ENCODE measurements at regions not wholly inside any gene's neighbourhood (a gene's known extent, or its start where the extent isn't known, plus 50 kb on each side); places are given as distances from the start of the nearest gene placed in this dataset.
"Not testable (repeated sequence)": the region's sequence is repeated elsewhere in the genome, so short reads cannot be mapped to it uniquely, and the experiment has no call there.

- DNase-seq (ENCODE audit: low read depth in 2 of 2), result no peak
Measured at GRCh38 chr5:127213231-127213630, 77.4 kb upstream of the MEGF10 start.

GRCh38 chr5:127216143-127216542 lies 74.5 kb upstream of the MEGF10 start:
- no peak for DNase-seq (ENCODE audit: low read depth in 2 of 2)

GRCh38 chr5:127216898-127217675 lies 73.5 kb upstream of the MEGF10 start:
- DNase-seq (ENCODE audit: low read depth in 2 of 2), result no peak

GRCh38 chr5:127221936-127222335 lies 68.7 kb upstream of the MEGF10 start:
- not testable (repeated sequence) for DNase-seq (ENCODE audit: low read depth in 2 of 2)

GRCh38 chr5:127222571-127223156 lies 67.9 kb upstream of the MEGF10 start:
- not testable (repeated sequence) for DNase-seq (ENCODE audit: low read depth in 2 of 2)

GRCh38 chr5:127223256-127223974 lies 67.2 kb upstream of the MEGF10 start:
- DNase-seq (ENCODE audit: low read depth in 2 of 2), result no peak

GRCh38 chr5:127227881-127228280 lies 62.7 kb upstream of the MEGF10 start:
- DNase-seq (ENCODE audit: low read depth in 2 of 2), result no peak

- DNase-seq (ENCODE audit: low read depth in 2 of 2), result peak in 1 of 2 donors; percentile 9
Measured at GRCh38 chr5:127228540-127229184, 61.9 kb upstream of the MEGF10 start.

- DNase-seq (ENCODE audit: low read depth in 2 of 2), result peak in 1 of 2 donors; percentile 41
Measured at GRCh38 chr5:127229185-127229889, 61.3 kb upstream of the MEGF10 start.

GRCh38 chr5:127231118-127231517 lies 59.5 kb upstream of the MEGF10 start:
- no peak for DNase-seq (ENCODE audit: low read depth in 2 of 2)

GRCh38 chr5:127233590-127233989 lies 57.0 kb upstream of the MEGF10 start:
- DNase-seq (ENCODE audit: low read depth in 2 of 2), result no peak

GRCh38 chr5:127235136-127235535 lies 55.5 kb upstream of the MEGF10 start:
- no peak for DNase-seq (ENCODE audit: low read depth in 2 of 2)

- DNase-seq (ENCODE audit: low read depth in 2 of 2), result no peak
Measured at GRCh38 chr5:127236254-127236653, 54.3 kb upstream of the MEGF10 start.

All from dermis microvascular lymphatic vessel endothelial cell (primary cell).